ENCODE measurements at regions not wholly inside any gene's neighbourhood (a gene's known extent, or its start where the extent isn't known, plus 50 kb on each side); places are given as distances from the start of the nearest gene placed in this dataset.

GRCh38 chr3:22210693-22211092 is 459.7 kb upstream of the ZNF385D start:
- DNase-seq: no peak
- H3K27ac ChIP-seq (ENCODE audit: low read length): no peak overlapping the region
- no peak for ATAC-seq
- H3K4me1 ChIP-seq (ENCODE audit: control insufficient read depth, insufficient read depth, low read length): no peaks in the 10 kb centered on the region
- no peak overlapping the region for H3K4me3 ChIP-seq (ENCODE audit: low read length)
- H3K27me3 ChIP-seq (ENCODE audit: control insufficient read depth, insufficient read depth): no peaks in the 10 kb centered on the region
- intact Hi-C loops (cut with DNase I): no loop called here
- H3K9me3 ChIP-seq (ENCODE audit: control insufficient read depth, low read length): no peaks in the 10 kb centered on the region

- intact Hi-C loops (cut with DNase I): no loop called here
- no peaks in the 10 kb centered on the region for H3K9me3 ChIP-seq (ENCODE audit: control insufficient read depth, low read length)
- no peak overlapping the region for H3K27ac ChIP-seq (ENCODE audit: low read length)
- no peak overlapping the region for H3K4me3 ChIP-seq (ENCODE audit: low read length)
- no peaks in the 10 kb centered on the region for H3K4me1 ChIP-seq (ENCODE audit: control insufficient read depth, insufficient read depth, low read length)
- DNase-seq: no peak
- no peaks in the 10 kb centered on the region for H3K27me3 ChIP-seq (ENCODE audit: control insufficient read depth, insufficient read depth)
- 80% methylated on average over 3 of the region's 3 CpGs for WGBS
- ATAC-seq: no peak
Observed at GRCh38 chr3:22216601-22217000, 465.6 kb upstream of the ZNF385D start.

- intact Hi-C loops (cut with DNase I): no loop called here
- Histone ChIP-seq H3K27ac (ENCODE audit: low read length) (no peak overlapping the region), H3K4me1 (ENCODE audit: control insufficient read depth, insufficient read depth, low read length) (no peaks in the 10 kb centered on the region), H3K27me3 (ENCODE audit: control insufficient read depth, insufficient read depth) (no peaks in the 10 kb centered on the region), H3K9me3 (ENCODE audit: control insufficient read depth, low read length) (no peaks in the 10 kb centered on the region), H3K4me3 (ENCODE audit: low read length) (no peak overlapping the region)
- ATAC-seq (no peak), DNase-seq (no peak)
- WGBS: 65% methylated on average over 7 of the region's 7 CpGs
Observed at GRCh38 chr3:22225161-22225560, 474.2 kb upstream of the ZNF385D start.

DNA sequence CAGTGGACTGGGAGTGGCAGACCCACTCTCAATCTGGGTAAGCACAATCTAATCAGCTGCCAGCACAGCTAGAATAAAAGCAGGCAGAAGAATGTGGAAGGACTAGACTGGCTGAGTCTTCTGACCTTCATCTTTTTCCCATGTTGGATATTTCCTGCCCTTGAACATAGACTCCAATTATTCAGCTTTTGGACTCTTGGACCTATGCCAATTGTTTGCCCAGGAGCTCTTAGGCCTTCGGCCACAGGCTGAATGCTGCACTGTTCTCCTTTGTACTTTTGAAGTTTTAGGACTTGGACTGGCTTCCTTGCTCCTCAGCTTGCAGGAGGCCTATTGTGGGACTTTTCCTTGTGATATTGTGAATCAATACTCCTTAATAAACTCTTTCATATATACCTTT is 477.7 kb upstream of the ZNF385D start:
- intact Hi-C loops (cut with DNase I): no loop called here

DNA sequence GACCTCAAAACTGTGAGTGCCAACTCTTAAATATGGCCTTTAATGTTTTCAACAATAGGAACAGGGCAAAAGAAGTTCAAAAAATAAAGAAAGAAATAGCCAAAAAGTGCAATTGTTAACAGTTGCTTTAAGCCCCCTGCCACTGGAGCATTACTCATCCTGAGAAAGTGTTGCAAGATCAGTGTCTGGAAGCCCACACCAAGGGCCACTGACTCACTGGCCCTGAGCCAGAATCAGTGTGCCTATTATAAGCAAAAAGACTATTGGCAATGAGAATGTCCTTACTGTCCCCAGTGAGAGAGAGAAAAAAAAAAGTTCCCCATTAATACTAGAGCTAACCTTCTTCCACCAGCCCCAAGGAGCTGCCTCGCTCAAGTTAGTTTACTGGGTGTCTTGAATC is 480.1 kb upstream of the ZNF385D start:
- Histone ChIP-seq H3K9me3 (ENCODE audit: control insufficient read depth, low read length) (no peaks in the 10 kb centered on the region), H3K27ac (ENCODE audit: low read length) (no peak overlapping the region), H3K27me3 (ENCODE audit: control insufficient read depth, insufficient read depth) (no peaks in the 10 kb centered on the region), H3K4me1 (ENCODE audit: control insufficient read depth, insufficient read depth, low read length) (no peaks in the 10 kb centered on the region), H3K4me3 (ENCODE audit: low read length) (no peak overlapping the region)
- ATAC-seq (no peak), DNase-seq (peak in 1 of 3 donors; percentile 14)
- 77% methylated on average over 1 of the region's 1 CpG for WGBS
- intact Hi-C loops (cut with DNase I): no loop called here

More for the DNA sequence above, 477.7 kb upstream of the ZNF385D start:
- Histone ChIP-seq H3K27me3 (ENCODE audit: control insufficient read depth, insufficient read depth) (no peaks in the 10 kb centered on the region), H3K27ac (ENCODE audit: low read length) (no peak overlapping the region), H3K4me1 (ENCODE audit: control insufficient read depth, insufficient read depth, low read length) (no peaks in the 10 kb centered on the region), H3K9me3 (ENCODE audit: control insufficient read depth, low read length) (no peaks in the 10 kb centered on the region), H3K4me3 (ENCODE audit: low read length) (no peak overlapping the region)
- ATAC-seq (no peak), DNase-seq (no peak)
- 60% methylated on average over 1 of the region's 1 CpG for WGBS

DNA sequence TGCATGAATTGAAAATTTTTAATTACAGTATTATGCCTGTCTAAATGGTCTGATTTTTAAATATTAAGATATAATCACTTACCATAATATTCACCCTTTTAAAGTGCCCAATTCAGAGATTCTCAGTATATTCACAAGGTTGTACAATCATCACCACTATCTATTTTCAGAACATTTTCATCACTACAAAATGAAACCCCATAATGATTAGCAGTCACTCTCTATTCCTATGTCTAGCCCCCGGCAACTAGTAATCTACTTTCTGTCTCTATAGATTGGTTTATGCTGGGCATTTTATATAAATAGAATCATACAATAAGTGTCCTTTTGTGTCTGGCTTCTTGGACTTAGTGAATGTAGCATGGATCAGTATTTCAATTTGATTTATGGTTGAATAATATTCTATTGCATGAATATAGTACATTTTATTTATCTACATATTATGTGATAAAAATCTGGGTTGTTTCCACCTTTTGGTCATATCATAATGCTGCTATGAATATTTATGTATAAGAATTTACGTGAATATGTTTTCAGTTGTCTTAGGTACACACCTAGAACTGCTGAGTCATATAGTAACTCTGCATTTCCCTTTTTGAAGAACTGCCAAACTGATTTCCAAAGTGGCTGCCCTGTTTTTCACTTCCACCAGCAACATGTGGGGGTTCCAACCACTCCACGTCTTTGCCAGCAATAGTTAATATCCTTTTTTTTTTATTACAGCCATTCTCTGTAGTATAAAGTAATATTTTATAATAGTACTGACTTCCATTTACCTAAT is 485.7 kb upstream of the ZNF385D start:
- Histone ChIP-seq H3K4me1 (ENCODE audit: control insufficient read depth, insufficient read depth, low read length) (no peaks in the 10 kb centered on the region), H3K4me3 (ENCODE audit: low read length) (no peak overlapping the region), H3K9me3 (ENCODE audit: control insufficient read depth, low read length) (no peaks in the 10 kb centered on the region), H3K27ac (ENCODE audit: low read length) (no peak overlapping the region), H3K27me3 (ENCODE audit: control insufficient read depth, insufficient read depth) (no peaks in the 10 kb centered on the region)
- intact Hi-C loops (cut with DNase I): no loop called here
- ATAC-seq: no peak
- DNase-seq: no peak
- WGBS: 55% methylated on average over 3 of the region's 3 CpGs

DNA sequence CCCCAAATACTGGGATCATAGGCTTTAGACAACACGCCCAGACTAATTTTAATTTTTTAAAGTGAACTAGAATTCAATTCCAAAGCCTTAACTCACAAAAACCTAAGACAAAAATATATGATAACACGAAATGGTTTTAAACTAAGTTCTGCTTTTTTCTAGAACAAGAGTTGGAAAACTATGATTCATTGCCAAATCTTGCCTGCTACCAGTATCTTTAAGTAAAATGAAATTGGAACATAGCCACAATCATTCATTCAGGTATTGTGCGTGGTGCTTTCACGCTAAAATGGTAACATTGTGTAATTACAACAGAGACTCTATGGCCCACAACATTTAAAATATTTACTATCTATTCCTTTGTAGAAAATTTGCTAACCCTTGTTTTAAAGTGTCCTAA is 488.0 kb upstream of the ZNF385D start:
- intact Hi-C loops (cut with DNase I): no loop called here
- Histone ChIP-seq H3K27ac (ENCODE audit: low read length) (no peak overlapping the region), H3K9me3 (ENCODE audit: control insufficient read depth, low read length) (no peaks in the 10 kb centered on the region), H3K4me1 (ENCODE audit: control insufficient read depth, insufficient read depth, low read length) (no peaks in the 10 kb centered on the region), H3K27me3 (ENCODE audit: control insufficient read depth, insufficient read depth) (no peaks in the 10 kb centered on the region), H3K4me3 (ENCODE audit: low read length) (no peak overlapping the region)
- no peak for ATAC-seq
- 56% methylated on average over 4 of the region's 4 CpGs for WGBS
- DNase-seq: no peak

DNA sequence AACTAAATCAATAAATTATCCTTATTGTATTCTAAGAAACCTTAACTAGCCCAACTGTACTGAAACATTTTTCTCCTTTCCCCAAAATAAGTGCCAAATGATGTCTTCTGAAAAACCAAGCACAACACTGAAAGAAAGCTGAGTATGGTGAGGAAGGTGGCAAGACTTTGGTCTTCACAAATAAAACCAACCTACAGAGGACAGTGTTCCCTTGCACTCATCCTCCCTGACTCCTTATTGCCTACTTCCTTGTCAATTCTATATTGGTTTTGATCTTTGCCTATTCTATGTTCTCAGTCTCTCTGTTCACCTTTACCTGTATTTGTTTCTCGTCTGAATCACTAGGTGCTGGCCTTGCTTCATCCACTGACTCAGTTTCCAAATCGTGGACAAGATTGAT is 490.1 kb upstream of the ZNF385D start:
- ATAC-seq: no peak
- intact Hi-C loops (cut with DNase I): no loop called here
- Histone ChIP-seq H3K27me3 (ENCODE audit: control insufficient read depth, insufficient read depth) (no peaks in the 10 kb centered on the region), H3K27ac (ENCODE audit: low read length) (no peak overlapping the region), H3K4me3 (ENCODE audit: low read length) (no peak overlapping the region), H3K9me3 (ENCODE audit: control insufficient read depth, low read length) (no peaks in the 10 kb centered on the region), H3K4me1 (ENCODE audit: control insufficient read depth, insufficient read depth, low read length) (no peaks in the 10 kb centered on the region)
- DNase-seq: no peak
- 72% methylated on average over 2 of the region's 2 CpGs for WGBS

DNA sequence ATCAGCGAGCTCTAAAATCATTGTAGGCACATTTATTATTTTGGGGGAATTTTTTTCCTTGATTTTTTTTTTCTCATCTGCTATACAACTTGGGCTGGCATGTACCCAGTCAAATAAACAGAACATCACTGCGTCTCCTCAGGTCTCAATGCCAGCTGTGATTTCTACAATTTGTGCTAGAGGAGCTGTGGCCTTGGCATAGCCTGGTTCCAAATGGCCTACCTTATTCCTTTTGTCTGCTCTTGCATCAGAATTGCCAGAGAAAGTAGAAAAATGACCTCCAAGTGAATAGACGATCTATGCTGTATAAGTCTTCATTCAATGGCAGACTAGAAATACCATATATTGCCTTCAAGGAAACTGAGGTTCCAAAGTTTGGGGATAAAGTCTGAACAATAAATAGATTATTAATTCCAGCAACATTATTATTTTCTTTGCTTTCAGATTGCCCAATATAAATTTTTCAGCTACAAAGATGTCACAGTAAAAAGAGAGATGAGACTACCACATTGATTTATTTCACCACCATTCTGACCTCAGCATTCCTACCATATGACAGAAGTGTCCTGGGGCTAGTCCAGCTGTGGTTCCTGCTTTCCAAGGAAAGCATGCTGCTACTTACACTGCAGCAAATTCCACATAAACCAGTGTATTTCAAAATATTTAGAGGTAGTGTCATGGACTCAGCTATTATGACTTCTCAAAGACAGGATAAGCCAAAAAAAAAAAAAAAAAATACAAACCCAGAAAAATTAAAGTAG is 493.9 kb upstream of the ZNF385D start:
- H3K27me3 ChIP-seq (ENCODE audit: control insufficient read depth, insufficient read depth): no peaks in the 10 kb centered on the region
- DNase-seq (peak in 1 of 3 donors; percentile 31), ATAC-seq (peak; percentile 25 to 26)
- H3K27ac ChIP-seq (ENCODE audit: low read length): no peak overlapping the region
- WGBS: 78% methylated on average over 3 of the region's 3 CpGs
- no peak overlapping the region for H3K4me3 ChIP-seq (ENCODE audit: low read length)
- H3K9me3 ChIP-seq (ENCODE audit: control insufficient read depth, low read length): no peaks in the 10 kb centered on the region
- H3K4me1 ChIP-seq (ENCODE audit: control insufficient read depth, insufficient read depth, low read length): no peaks in the 10 kb centered on the region
- intact Hi-C loops (cut with DNase I): no loop called here

GRCh38 chr3:22245811-22246583 is 495.0 kb upstream of the ZNF385D start:
- no peaks in the 10 kb centered on the region for H3K27me3 ChIP-seq (ENCODE audit: control insufficient read depth, insufficient read depth)
- DNase-seq (no peak), ATAC-seq (no peak)
- WGBS: 60% methylated on average over 3 of the region's 3 CpGs
- no peaks in the 10 kb centered on the region for H3K4me1 ChIP-seq (ENCODE audit: control insufficient read depth, insufficient read depth, low read length)
- H3K9me3 ChIP-seq (ENCODE audit: control insufficient read depth, low read length): no peaks in the 10 kb centered on the region
- H3K4me3 ChIP-seq (ENCODE audit: low read length): no peak overlapping the region
- intact Hi-C loops (cut with DNase I): no loop called here
- no peak overlapping the region for H3K27ac ChIP-seq (ENCODE audit: low read length)

DNA sequence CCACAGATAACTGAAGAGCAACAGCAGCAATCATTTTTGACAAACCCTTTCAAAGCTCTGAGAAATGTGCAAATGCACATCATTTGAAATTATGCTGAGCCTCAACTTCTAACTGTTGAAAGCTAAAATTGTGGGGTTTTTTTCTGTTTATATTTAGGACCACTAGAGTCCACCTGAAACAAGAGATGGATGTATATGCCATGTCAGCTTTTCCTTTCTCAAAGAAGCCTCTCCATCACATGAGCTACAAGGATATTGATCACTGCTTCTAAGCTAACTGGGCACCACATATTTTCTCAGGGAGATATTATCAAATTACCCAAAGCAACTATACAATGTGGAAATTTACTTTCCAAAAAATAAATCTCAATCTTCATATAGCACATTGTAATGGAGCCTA is 498.6 kb upstream of the ZNF385D start:
- H3K9me3 ChIP-seq (ENCODE audit: control insufficient read depth, low read length): no peaks in the 10 kb centered on the region
- no peak overlapping the region for H3K4me3 ChIP-seq (ENCODE audit: low read length)
- no peak overlapping the region for H3K27ac ChIP-seq (ENCODE audit: low read length)
- no peaks in the 10 kb centered on the region for H3K27me3 ChIP-seq (ENCODE audit: control insufficient read depth, insufficient read depth)
- no peak for ATAC-seq
- H3K4me1 ChIP-seq (ENCODE audit: control insufficient read depth, insufficient read depth, low read length): no peaks in the 10 kb centered on the region
- intact Hi-C loops (cut with DNase I): no loop called here
- no peak for DNase-seq

Data from right cardiac atrium (tissue), 5 donors.